ENCODE measurements at regions not wholly inside any gene's neighbourhood (a gene's known extent, or its start where the extent isn't known, plus 50 kb on each side); places are given as distances from the start of the nearest gene placed in this dataset.
A peak's percentile ranks its signal among the peaks of the same experiment; 100 is the strongest.

- no peak overlapping the region for H3K4me3 ChIP-seq (ENCODE audit: low read depth, low read length)
- in situ Hi-C loops (cut with HindIII; ENCODE audit: low sequenced_read_pairs) = no loop called here
- DNase-seq (ENCODE audit: low read depth) = peak; percentile 9
- no peak for TF ChIP-seq CTCF (IDR thresholded peaks at IDR 0.05; ENCODE audit: low read depth, low read length, missing control alignments)
Measured at GRCh38 chr4:36676139-36677050, 395.0 kb downstream of the DTHD1 start.

DNA sequence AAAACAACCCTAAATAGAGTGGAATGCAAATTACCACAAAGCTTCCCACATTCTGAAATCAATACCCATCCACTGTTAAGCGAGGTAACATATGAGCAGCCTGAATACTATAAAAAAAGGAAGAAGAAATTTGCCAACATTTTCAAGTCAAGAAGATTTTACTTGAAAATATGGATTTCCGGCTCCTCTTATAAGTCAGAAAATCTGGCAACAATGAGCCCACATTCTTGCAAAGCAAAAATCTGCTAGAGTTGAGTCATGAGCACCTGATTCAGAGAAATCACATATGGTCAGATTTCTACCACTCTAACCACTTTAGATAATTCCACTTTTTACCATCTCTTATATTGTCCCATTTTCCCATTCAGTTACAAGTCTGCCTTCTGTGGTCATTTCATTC is 395.7 kb downstream of the DTHD1 start:
- no peak for DNase-seq (ENCODE audit: low read depth)
- in situ Hi-C loops (cut with HindIII; ENCODE audit: low sequenced_read_pairs) = no loop called here
- no peak for TF ChIP-seq CTCF (IDR thresholded peaks at IDR 0.05; ENCODE audit: low read depth, low read length, missing control alignments)
- no peak overlapping the region for H3K4me3 ChIP-seq (ENCODE audit: low read depth, low read length)

- in situ Hi-C loops (cut with HindIII; ENCODE audit: low sequenced_read_pairs) = no loop called here
- no peak for DNase-seq (ENCODE audit: low read depth)
- H3K4me3 ChIP-seq (ENCODE audit: low read depth, low read length) = no peak overlapping the region
- no peak for TF ChIP-seq CTCF (IDR thresholded peaks at IDR 0.05; ENCODE audit: low read depth, low read length, missing control alignments)
Measured at GRCh38 chr4:36677874-36678273, 396.5 kb downstream of the DTHD1 start.

DNA sequence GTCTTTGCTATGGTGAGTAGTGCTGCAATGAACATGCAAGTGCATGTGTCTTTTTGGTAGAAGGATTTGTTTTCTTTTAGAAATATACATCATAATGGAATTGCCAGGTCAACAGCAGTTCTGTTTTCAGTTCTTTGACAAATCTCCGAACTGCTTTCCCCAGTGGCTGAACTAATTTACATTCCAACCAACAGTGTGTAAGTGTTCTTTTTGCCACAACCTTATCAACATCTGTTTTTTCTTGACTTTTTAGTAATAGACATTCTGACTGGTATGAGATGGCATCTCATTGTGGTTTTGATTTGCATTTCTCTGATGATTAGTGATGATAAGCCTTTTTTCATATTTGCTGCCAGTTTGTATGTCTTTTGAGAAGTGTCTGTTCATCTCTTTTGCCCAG is 406.3 kb downstream of the DTHD1 start:
- in situ Hi-C loops (cut with HindIII; ENCODE audit: low sequenced_read_pairs) = no loop called here
- no peak for TF ChIP-seq CTCF (IDR thresholded peaks at IDR 0.05; ENCODE audit: low read depth, low read length, missing control alignments)

DNA sequence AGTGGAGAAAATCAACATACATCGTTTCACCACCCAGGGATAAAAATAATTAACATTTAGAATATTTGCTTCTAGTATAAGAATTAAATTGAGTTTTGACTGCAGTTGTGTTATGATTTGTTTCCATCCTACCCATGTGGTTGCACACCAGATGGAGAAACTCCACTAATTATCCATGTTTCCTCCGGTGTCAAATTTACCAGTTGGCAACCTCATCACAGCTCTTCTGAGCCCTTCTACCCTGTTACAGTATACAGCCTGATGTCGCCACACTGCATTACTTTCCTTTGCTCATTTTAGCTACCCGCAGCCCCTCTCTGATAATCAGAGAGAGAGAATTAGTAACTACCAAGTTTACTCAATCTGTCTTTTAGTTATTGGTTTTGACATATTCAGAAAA is 411.2 kb downstream of the DTHD1 start:
- H3K4me3 ChIP-seq (ENCODE audit: low read depth, low read length) = no peak overlapping the region
- no peak for TF ChIP-seq CTCF (IDR thresholded peaks at IDR 0.05; ENCODE audit: low read depth, low read length, missing control alignments)
- in situ Hi-C loops (cut with HindIII; ENCODE audit: low sequenced_read_pairs) = no loop called here
- DNase-seq (ENCODE audit: low read depth) = no peak

More for the DNA sequence above, 406.3 kb downstream of the DTHD1 start:
- DNase-seq (ENCODE audit: low read depth) = no peak
- no peak overlapping the region for H3K4me3 ChIP-seq (ENCODE audit: low read depth, low read length)

- no peak for TF ChIP-seq CTCF (IDR thresholded peaks at IDR 0.05; ENCODE audit: low read depth, low read length, missing control alignments)
- no peak overlapping the region for H3K4me3 ChIP-seq (ENCODE audit: low read depth, low read length)
- DNase-seq (ENCODE audit: low read depth) = no peak
- in situ Hi-C loops (cut with HindIII; ENCODE audit: low sequenced_read_pairs) = no loop called here
Measured at GRCh38 chr4:36702245-36702644, 420.8 kb downstream of the DTHD1 start.
